Gastrocnemius medialis (tissue), 4 donors: ENCODE measurements at regions not wholly inside any gene's neighbourhood (a gene's known extent, or its start where the extent isn't known, plus 50 kb on each side); places are given as distances from the start of the nearest gene placed in this dataset.

Source experiments
- ATAC-seq, 2 donors: fragments of 150-250 bp; one replicate each; pipeline ENCODE4 v1.9.1; 2016
- DNase-seq, 2 donors: peaks; one replicate each; pipeline ENCODE4 v3.0.0-alpha.2; 2019
- H3K27ac ChIP-seq, 4 donors: fragments of 200-600 bp; sonication (generic); 1 replicate in 1 of 4; 2 replicates in 3 of 4; pipeline ENCODE4 v1.5.1; 2016 to 2018; ENCODE audit warnings: mild to moderate bottlenecking in 2 of 4, moderate library complexity in 1 of 4
- H3K27me3 ChIP-seq, 3 donors: fragments of 200-600 bp; sonication (generic) in 2 of 3; 1 replicate in 1 of 3; 2 replicates in 2 of 3; pipeline versions ENCODE4 v1.5.1 to v1.6.0; 2016 to 2019; ENCODE audit warnings: mild to moderate bottlenecking in 1 of 3, moderate library complexity in 1 of 3
- H3K36me3 ChIP-seq, 2 donors: fragments of 200-600 bp; sonication (generic) in 1 of 2; one replicate each; pipeline ENCODE4 v1.5.1; 2017 to 2018
- H3K4me1 ChIP-seq, 2 donors: fragments of 200-600 bp; sonication (generic) in 1 of 2; one replicate each; pipeline ENCODE4 v1.5.1; 2016 to 2017; ENCODE audit warnings: mild to moderate bottlenecking in 2 of 2
- H3K4me3 ChIP-seq, 4 donors: fragments of 200-600 bp; sonication (generic) in 3 of 4; 1 replicate in 1 of 4; 2 replicates in 3 of 4; pipeline ENCODE4 v1.5.1; 2016 to 2019; ENCODE audit warnings: mild to moderate bottlenecking in 2 of 4
- H3K9me3 ChIP-seq, 3 donors: fragments of 200-600 bp; sonication (generic) in 2 of 3; 1 replicate in 1 of 3; 2 replicates in 2 of 3; pipeline ENCODE4 v1.5.1; 2016 to 2019
- CTCF ChIP-seq, 5 experiments: fragments of 450-650 bp in 3 of 5; fragments of 200-600 bp in 2 of 5; sonication (generic) in 2 of 5; IDR thresholded peaks in 4 of 5; conservative IDR thresholded peaks in 1 of 5; 1 replicate in 4 of 5; 2 replicates in 1 of 5; pipeline ENCODE4 v1.5.1; 2016 to 2019; ENCODE audit warnings: antibody characterized with exemption in 5 of 5, mild to moderate bottlenecking in 3 of 5, moderate library complexity in 3 of 5
- POLR2A ChIP-seq, 2 donors: fragments of 450-650 bp; IDR thresholded peaks; one replicate each; pipeline ENCODE4 v1.6.1; 2017; ENCODE audit warnings: antibody characterized with exemption in 2 of 2, mild to moderate bottlenecking in 2 of 2, moderate library complexity in 2 of 2
- in situ Hi-C, 4 donors: fragments of 200-750 bp; cut with MboI; loops; one replicate each; pipeline versions ENCODE4 v1.15.0 to v1.8.0; 2017; ENCODE audit warnings: low sequenced_read_pairs in 4 of 4
- intact Hi-C: fragments of 100-400 bp; cut with DNase I; formaldehyde crosslinking; loops from one replicate; pipeline ENCODE4 v1.15.1; 2023; ENCODE audit warnings: low total_unique reads

- DNase-seq (no peak), ATAC-seq (no peak)
- no peak overlapping the region for H3K27ac ChIP-seq
These were observed 546.4 kb upstream of the SOX11 start for GRCh38 chr2:5145801-5146200.

DNA sequence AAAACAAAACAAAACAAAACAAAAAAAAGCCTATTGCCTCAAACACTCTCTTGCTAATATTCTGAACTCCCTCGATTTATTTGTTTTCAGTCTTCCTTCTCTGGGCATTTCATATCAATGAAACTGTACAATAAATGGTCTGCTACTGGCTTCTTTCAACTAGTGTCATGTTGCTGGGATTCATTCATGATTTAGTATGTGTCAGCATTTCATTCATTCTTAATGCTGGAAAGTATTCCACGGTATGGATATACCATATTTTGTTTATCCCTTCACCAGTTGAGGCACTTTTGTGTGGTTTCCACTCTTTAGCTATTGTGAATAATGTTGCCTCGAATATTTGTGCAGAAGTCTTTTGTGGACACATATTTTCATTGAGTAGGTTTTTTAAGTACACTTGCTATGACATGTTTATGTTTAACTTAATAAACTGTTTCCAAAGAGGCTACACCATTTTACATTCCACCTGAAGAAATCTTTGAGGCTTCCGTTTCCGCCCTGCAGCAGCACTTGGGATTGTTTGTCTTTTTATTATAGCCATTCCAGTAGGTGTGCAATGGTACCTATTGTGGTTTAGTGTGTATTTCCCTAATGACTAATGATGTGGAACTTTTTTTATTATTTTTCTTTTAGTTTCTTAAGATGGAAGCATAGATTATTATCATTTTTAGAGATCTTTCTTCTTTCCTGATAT, 543.6 kb upstream of the SOX11 start:
- H3K9me3 ChIP-seq = no peaks in the 10 kb centered on the region
- intact Hi-C loops = no loop called here
- no peak overlapping the region for H3K27ac ChIP-seq
- in situ Hi-C loops = no loop called here
- DNase-seq (no peak), ATAC-seq (no peak)
- H3K4me1 ChIP-seq = no peaks in the 10 kb centered on the region
- no peaks in the 10 kb centered on the region for H3K27me3 ChIP-seq
- no peak overlapping the region for H3K4me3 ChIP-seq
- TF ChIP-seq CTCF (IDR thresholded peaks at IDR 0.05 in 4 of 5, conservative IDR thresholded peaks at IDR 0.05 in 1 of 5) = no peak
- no peak for TF ChIP-seq POLR2A (IDR thresholded peaks at IDR 0.05)
- H3K36me3 ChIP-seq = no peaks in the 10 kb centered on the region

More at GRCh38 chr2:5145801-5146200, 546.4 kb upstream of the SOX11 start:
- Histone ChIP-seq H3K36me3 (no peaks in the 10 kb centered on the region), H3K4me3 (no peak overlapping the region), H3K27me3 (no peaks in the 10 kb centered on the region), H3K9me3 (no peaks in the 10 kb centered on the region), H3K4me1 (no peaks in the 10 kb centered on the region)
- intact Hi-C loops = no loop called here
- in situ Hi-C loops = no loop called here
- TF ChIP-seq POLR2A (IDR thresholded peaks at IDR 0.05) = no peak
- no peak for TF ChIP-seq CTCF (IDR thresholded peaks at IDR 0.05 in 4 of 5, conservative IDR thresholded peaks at IDR 0.05 in 1 of 5)

- H3K36me3 ChIP-seq = no peaks in the 10 kb centered on the region
- no peak overlapping the region for H3K27ac ChIP-seq
- intact Hi-C loops (no loop called here), in situ Hi-C loops (no loop called here)
- no peak for TF ChIP-seq POLR2A (IDR thresholded peaks at IDR 0.05)
- TF ChIP-seq CTCF (IDR thresholded peaks at IDR 0.05 in 4 of 5, conservative IDR thresholded peaks at IDR 0.05 in 1 of 5) = no peak
- ATAC-seq (no peak), DNase-seq (no peak)
- H3K27me3 ChIP-seq = no peaks in the 10 kb centered on the region
- no peaks in the 10 kb centered on the region for H3K4me1 ChIP-seq
- H3K9me3 ChIP-seq = no peaks in the 10 kb centered on the region
- no peak overlapping the region for H3K4me3 ChIP-seq
These were observed 541.3 kb upstream of the SOX11 start for GRCh38 chr2:5150871-5151270.

DNA sequence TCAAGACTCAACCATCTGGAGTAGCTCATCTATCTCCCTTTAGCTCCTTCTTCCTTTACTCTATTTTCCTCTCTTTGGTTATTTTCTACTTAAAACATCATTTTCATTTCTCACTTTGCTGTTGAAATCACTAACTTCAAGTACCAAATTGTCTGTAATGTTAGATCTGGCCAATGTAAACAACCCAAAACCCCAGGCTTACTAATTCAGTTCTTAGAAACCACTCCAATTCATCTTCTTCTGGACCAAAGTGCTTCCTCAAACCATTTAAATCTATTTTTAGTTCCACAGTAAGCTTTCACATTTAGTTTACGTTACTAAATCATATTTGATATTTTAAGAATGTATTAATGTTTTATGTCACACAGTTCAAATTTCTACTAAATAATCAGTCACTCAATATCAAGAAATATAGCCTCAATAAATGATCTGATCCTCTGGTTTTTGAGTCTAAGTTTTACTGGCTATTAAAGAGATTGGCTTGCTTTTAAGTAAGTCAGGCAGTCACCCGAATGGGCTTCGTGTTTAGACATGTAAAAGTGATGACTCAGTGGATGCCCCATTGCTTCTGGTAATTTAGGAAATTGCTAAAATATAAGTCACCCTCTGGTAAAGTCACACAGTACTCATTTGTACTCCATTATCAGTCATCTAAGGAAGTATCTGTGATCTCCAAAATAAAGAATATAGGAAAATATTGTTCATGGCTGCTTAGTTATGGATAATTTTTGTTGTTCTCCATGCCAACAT, 527.2 kb upstream of the SOX11 start:
- DNase-seq = no peak
- no peak overlapping the region for H3K4me3 ChIP-seq
- TF ChIP-seq POLR2A (IDR thresholded peaks at IDR 0.05) = no peak
- TF ChIP-seq CTCF (IDR thresholded peaks at IDR 0.05 in 4 of 5, conservative IDR thresholded peaks at IDR 0.05 in 1 of 5) = no peak
- H3K27ac ChIP-seq = no peak overlapping the region
- ATAC-seq = no peak
- H3K27me3 ChIP-seq = no peaks in the 10 kb centered on the region
- no peaks in the 10 kb centered on the region for H3K9me3 ChIP-seq
- intact Hi-C loops (no loop called here), in situ Hi-C loops (no loop called here)
- no peaks in the 10 kb centered on the region for H3K36me3 ChIP-seq
- H3K4me1 ChIP-seq = no peaks in the 10 kb centered on the region
